OCI-LY1 (cell line): ENCODE measurements at regions not wholly inside any gene's neighbourhood (a gene's known extent, or its start where the extent isn't known, plus 50 kb on each side); places are given as distances from the start of the nearest gene placed in this dataset.

ENCODE experiments used
- H2AFZ ChIP-seq: fragments of 200-600 bp; sonication (generic), shearing (Covaris generic); 2 replicates; pipeline ENCODE4 v1.6.0; 2014; ENCODE audit warnings: antibody characterized with exemption, mild to moderate bottlenecking, low read length
- H3F3A ChIP-seq: fragments of 200-600 bp; sonication (generic), shearing (Covaris generic); 2 replicates; pipeline ENCODE4 v1.6.0; 2014; ENCODE audit warnings: mild to moderate bottlenecking, antibody characterized with exemption, low read length, moderate library complexity; ENCODE audit not compliant: insufficient read depth
- H3K27ac ChIP-seq: fragments of 200-600 bp; sonication (generic); 2 replicates; pipeline ENCODE4 v1.5.1; 2014; ENCODE audit warnings: low read length, mixed run types, mild to moderate bottlenecking, low read depth; ENCODE audit not compliant: poor library complexity, severe bottlenecking
- H3K27me3 ChIP-seq: fragments of 200-600 bp; sonication (generic); 2 replicates; pipeline ENCODE4 v1.6.0; 2014; ENCODE audit warnings: antibody characterized with exemption, mild to moderate bottlenecking, low read length, moderate library complexity; ENCODE audit not compliant: insufficient read depth
- H3K36me3 ChIP-seq: fragments of 200-600 bp; sonication (generic); 2 replicates; pipeline ENCODE4 v1.6.1; 2014; ENCODE audit warnings: mild to moderate bottlenecking, antibody characterized with exemption, low read length, moderate library complexity, mixed read lengths; ENCODE audit not compliant: insufficient read depth
- H3K4me1 ChIP-seq: fragments of 200-600 bp; sonication (generic); 2 replicates; pipeline ENCODE4 v1.5.1; 2014; ENCODE audit warnings: mild to moderate bottlenecking, low read length, moderate library complexity; ENCODE audit not compliant: insufficient read depth, severe bottlenecking
- H3K4me2 ChIP-seq: fragments of 200-600 bp; sonication (generic), shearing (Covaris generic); 2 replicates; pipeline ENCODE4 v1.6.1; 2014; ENCODE audit warnings: low read length
- H3K4me3 ChIP-seq: fragments of 200-600 bp; sonication (generic); 2 replicates; pipeline ENCODE4 v1.5.1; 2014; ENCODE audit warnings: low read length, low read depth, mild to moderate bottlenecking, mixed read lengths; ENCODE audit not compliant: poor library complexity, severe bottlenecking
- H3K79me2 ChIP-seq: fragments of 200-600 bp; shearing (Covaris generic); 2 replicates; pipeline ENCODE4 v1.6.1; 2016; ENCODE audit warnings: mixed run types, low read length, mixed read lengths; ENCODE audit not compliant: insufficient read depth
- H3K9ac ChIP-seq: fragments of 200-600 bp; sonication (generic), shearing (Covaris generic); 2 replicates; pipeline ENCODE4 v1.6.1; 2014; ENCODE audit warnings: mild to moderate bottlenecking, low read length, mixed read lengths
- H3K9me2 ChIP-seq: fragments of 200-600 bp; sonication (generic), shearing (Covaris generic); 2 replicates; pipeline ENCODE4 v1.6.1; 2014; ENCODE audit warnings: low read depth, mild to moderate bottlenecking, low read length, mixed read lengths
- H3K9me3 ChIP-seq: fragments of 200-600 bp; shearing (Covaris generic); 2 replicates; pipeline ENCODE4 v1.6.1; 2014; ENCODE audit warnings: low read length, mixed read lengths
- H4K20me1 ChIP-seq: fragments of 200-600 bp; sonication (generic), shearing (Covaris generic); 2 replicates; pipeline ENCODE4 v1.6.0; 2016; ENCODE audit warnings: mild to moderate bottlenecking, low read length; ENCODE audit not compliant: insufficient read depth
- EZH2 ChIP-seq: fragments of 200-600 bp; sonication (generic), shearing (Covaris generic); IDR thresholded peaks from 2 replicates; pipeline ENCODE4 v1.8.0; 2017; ENCODE audit warnings: borderline replicate concordance, mixed run types, mild to moderate bottlenecking, antibody characterized with exemption, low read length, moderate library complexity, mixed read lengths
- TF ChIP-seq, protein P1 (sequence below): fragments of 200-600 bp; sonication (generic), shearing (Covaris generic); IDR thresholded peaks from 2 replicates; pipeline ENCODE4 v1.5.1; 2017; ENCODE audit warnings: mild to moderate bottlenecking, antibody characterized with exemption, low read length, moderate library complexity, mixed read lengths

- no peak overlapping the region for H3K4me2 ChIP-seq
- no peaks in the 10 kb centered on the region for H3K9me2 ChIP-seq
- no peaks in the 10 kb centered on the region for H3K4me1 ChIP-seq
- no peaks in the 10 kb centered on the region for H3K36me3 ChIP-seq
- no peaks in the 10 kb centered on the region for H4K20me1 ChIP-seq
- no peak overlapping the region for H3K9ac ChIP-seq
- TF ChIP-seq EZH2 = no peak
- TF ChIP-seq, protein P1, sequence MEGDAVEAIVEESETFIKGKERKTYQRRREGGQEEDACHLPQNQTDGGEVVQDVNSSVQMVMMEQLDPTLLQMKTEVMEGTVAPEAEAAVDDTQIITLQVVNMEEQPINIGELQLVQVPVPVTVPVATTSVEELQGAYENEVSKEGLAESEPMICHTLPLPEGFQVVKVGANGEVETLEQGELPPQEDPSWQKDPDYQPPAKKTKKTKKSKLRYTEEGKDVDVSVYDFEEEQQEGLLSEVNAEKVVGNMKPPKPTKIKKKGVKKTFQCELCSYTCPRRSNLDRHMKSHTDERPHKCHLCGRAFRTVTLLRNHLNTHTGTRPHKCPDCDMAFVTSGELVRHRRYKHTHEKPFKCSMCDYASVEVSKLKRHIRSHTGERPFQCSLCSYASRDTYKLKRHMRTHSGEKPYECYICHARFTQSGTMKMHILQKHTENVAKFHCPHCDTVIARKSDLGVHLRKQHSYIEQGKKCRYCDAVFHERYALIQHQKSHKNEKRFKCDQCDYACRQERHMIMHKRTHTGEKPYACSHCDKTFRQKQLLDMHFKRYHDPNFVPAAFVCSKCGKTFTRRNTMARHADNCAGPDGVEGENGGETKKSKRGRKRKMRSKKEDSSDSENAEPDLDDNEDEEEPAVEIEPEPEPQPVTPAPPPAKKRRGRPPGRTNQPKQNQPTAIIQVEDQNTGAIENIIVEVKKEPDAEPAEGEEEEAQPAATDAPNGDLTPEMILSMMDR = no peak
- H3K9me3 ChIP-seq = no peaks in the 10 kb centered on the region
- H2AFZ ChIP-seq = no peak overlapping the region
- H3F3A ChIP-seq = no peaks in the 10 kb centered on the region
- H3K79me2 ChIP-seq = no peaks in the 10 kb centered on the region
- no peak overlapping the region for H3K4me3 ChIP-seq
- H3K27me3 ChIP-seq = no peaks in the 10 kb centered on the region
- H3K27ac ChIP-seq = no peak overlapping the region
Measured at GRCh38 chr3:24545887-24546286, 51.2 kb upstream of the THRB start.

- Histone ChIP-seq H3K9me3 (no peaks in the 10 kb centered on the region), H3K9ac (no peak overlapping the region), H3K79me2 (no peaks in the 10 kb centered on the region), H3K9me2 (no peaks in the 10 kb centered on the region), H3F3A (no peaks in the 10 kb centered on the region), H3K4me3 (no peak overlapping the region), H3K27ac (no peak overlapping the region), H3K4me1 (no peaks in the 10 kb centered on the region), H3K4me2 (no peak overlapping the region), H2AFZ (no peak overlapping the region), H3K27me3 (no peaks in the 10 kb centered on the region), H4K20me1 (no peaks in the 10 kb centered on the region), H3K36me3 (no peaks in the 10 kb centered on the region)
- TF ChIP-seq, protein P1 = no peak
- no peak for TF ChIP-seq EZH2
Measured at GRCh38 chr3:24548278-24548677, 53.6 kb upstream of the THRB start.

GRCh38 chr3:24550588-24550987 lies 55.9 kb upstream of the THRB start:
- TF ChIP-seq, protein P1 = no peak
- no peak for TF ChIP-seq EZH2
- Histone ChIP-seq H2AFZ (no peak overlapping the region), H3K27ac (no peak overlapping the region), H3K4me1 (no peaks in the 10 kb centered on the region), H3K9me3 (no peaks in the 10 kb centered on the region), H3F3A (no peaks in the 10 kb centered on the region), H3K9me2 (no peaks in the 10 kb centered on the region), H3K9ac (no peak overlapping the region), H3K27me3 (no peaks in the 10 kb centered on the region), H3K36me3 (no peaks in the 10 kb centered on the region), H3K4me2 (no peak overlapping the region), H3K79me2 (no peaks in the 10 kb centered on the region), H4K20me1 (no peaks in the 10 kb centered on the region), H3K4me3 (no peak overlapping the region)
